ENCODE measurements at regions not wholly inside any gene's neighbourhood (a gene's known extent, or its start where the extent isn't known, plus 50 kb on each side); places are given as distances from the start of the nearest gene placed in this dataset.

- no peaks in the 10 kb centered on the region for H3K27me3 ChIP-seq (replicated peaks; ENCODE audit: insufficient read depth)
- H3K4me1 ChIP-seq (replicated peaks): no peaks in the 10 kb centered on the region
- intact Hi-C loops (cut with DNase I): loop anchor here (1.0 to 10.0 kb wide), 3 partner anchors 130 to 234 kb away; no protein-coding TSS in a partner anchor
- H3K27ac ChIP-seq: no peak overlapping the region
- H3K4me3 ChIP-seq: no peak overlapping the region
- TF ChIP-seq CTCF (IDR thresholded peaks at IDR 0.05) (peak; percentile 51 to 83 (median 80)), POLR2AphosphoS5 (IDR thresholded peaks at IDR 0.05) (peak; percentile 36), POLR2A (IDR thresholded peaks at IDR 0.05) (no peak)
- H3K36me3 ChIP-seq: no peaks in the 10 kb centered on the region
- DNase-seq (ENCODE audit: low spot score): peak; percentile 54
- no peaks in the 10 kb centered on the region for H3K9me3 ChIP-seq
- WGBS: 13% methylated on average over 5 of the region's 5 CpGs
These were observed 125.8 kb upstream of the GALNT15 start for GRCh38 chr3:16048435-16049318.

GRCh38 chr3:16050641-16051467, 123.6 kb upstream of the GALNT15 start:
- Histone ChIP-seq H3K9me3 (no peaks in the 10 kb centered on the region), H3K4me3 (no peak overlapping the region), H3K27me3 (replicated peaks; ENCODE audit: insufficient read depth) (no peaks in the 10 kb centered on the region), H3K36me3 (no peaks in the 10 kb centered on the region), H3K27ac (no peak overlapping the region), H3K4me1 (replicated peaks) (no peaks in the 10 kb centered on the region)
- TF ChIP-seq POLR2AphosphoS5 (IDR thresholded peaks at IDR 0.05): no peak
- TF ChIP-seq POLR2A (IDR thresholded peaks at IDR 0.05): no peak
- TF ChIP-seq CTCF (IDR thresholded peaks at IDR 0.05): no peak
- intact Hi-C loops (cut with DNase I): no loop called here
- 77% methylated on average over 16 of the region's 16 CpGs for WGBS
- DNase-seq (ENCODE audit: low spot score): no peak

GRCh38 chr3:16051691-16052090, 122.8 kb upstream of the GALNT15 start:
- no peaks in the 10 kb centered on the region for H3K27me3 ChIP-seq (replicated peaks; ENCODE audit: insufficient read depth)
- 89% methylated on average over 4 of the region's 4 CpGs for WGBS
- H3K9me3 ChIP-seq: no peaks in the 10 kb centered on the region
- intact Hi-C loops (cut with DNase I): no loop called here
- no peaks in the 10 kb centered on the region for H3K36me3 ChIP-seq
- H3K4me3 ChIP-seq: no peak overlapping the region
- no peak overlapping the region for H3K27ac ChIP-seq
- no peak for DNase-seq (ENCODE audit: low spot score)
- H3K4me1 ChIP-seq (replicated peaks): no peaks in the 10 kb centered on the region
- no peak for TF ChIP-seq POLR2A (IDR thresholded peaks at IDR 0.05)
- TF ChIP-seq CTCF (IDR thresholded peaks at IDR 0.05): no peak
- TF ChIP-seq POLR2AphosphoS5 (IDR thresholded peaks at IDR 0.05): no peak

- Histone ChIP-seq H3K27me3 (replicated peaks; ENCODE audit: insufficient read depth) (no peaks in the 10 kb centered on the region), H3K36me3 (no peaks in the 10 kb centered on the region), H3K9me3 (no peaks in the 10 kb centered on the region), H3K27ac (no peak overlapping the region), H3K4me3 (no peak overlapping the region), H3K4me1 (replicated peaks) (no peaks in the 10 kb centered on the region)
- intact Hi-C loops (cut with DNase I): no loop called here
- DNase-seq (ENCODE audit: low spot score): no peak
- no peak for TF ChIP-seq POLR2A (IDR thresholded peaks at IDR 0.05)
- no peak for TF ChIP-seq CTCF (IDR thresholded peaks at IDR 0.05)
- TF ChIP-seq POLR2AphosphoS5 (IDR thresholded peaks at IDR 0.05): no peak
These were observed 121.5 kb upstream of the GALNT15 start for GRCh38 chr3:16052964-16053363.

Measured in prostate gland (tissue), 2 donors.